ENCODE measurements at regions not wholly inside any gene's neighbourhood (a gene's known extent, or its start where the extent isn't known, plus 50 kb on each side); places are given as distances from the start of the nearest gene placed in this dataset.

DNA sequence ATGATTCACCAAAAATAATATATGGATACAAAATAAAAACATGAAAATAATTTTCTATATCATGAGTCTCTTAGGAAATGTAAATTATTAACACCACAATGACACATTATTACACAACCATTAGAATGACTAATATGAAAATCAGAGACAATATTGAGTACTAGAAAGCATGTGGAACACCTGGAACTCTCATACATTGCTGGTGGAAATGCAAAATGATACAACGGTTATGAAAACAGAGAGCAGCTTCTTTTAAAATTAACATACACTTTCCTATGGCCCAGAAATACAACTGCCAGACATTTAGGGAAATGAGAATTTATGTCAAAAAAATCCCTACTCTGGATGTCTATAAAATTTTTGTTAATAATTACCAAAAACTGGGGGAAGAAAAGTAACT, 853.3 kb upstream of the MAN1A1 start:
- no peak for TF ChIP-seq CTCF (conservative IDR thresholded peaks at IDR 0.05; ENCODE audit: low read depth in 2 of 2)
- TF ChIP-seq, protein P1, sequence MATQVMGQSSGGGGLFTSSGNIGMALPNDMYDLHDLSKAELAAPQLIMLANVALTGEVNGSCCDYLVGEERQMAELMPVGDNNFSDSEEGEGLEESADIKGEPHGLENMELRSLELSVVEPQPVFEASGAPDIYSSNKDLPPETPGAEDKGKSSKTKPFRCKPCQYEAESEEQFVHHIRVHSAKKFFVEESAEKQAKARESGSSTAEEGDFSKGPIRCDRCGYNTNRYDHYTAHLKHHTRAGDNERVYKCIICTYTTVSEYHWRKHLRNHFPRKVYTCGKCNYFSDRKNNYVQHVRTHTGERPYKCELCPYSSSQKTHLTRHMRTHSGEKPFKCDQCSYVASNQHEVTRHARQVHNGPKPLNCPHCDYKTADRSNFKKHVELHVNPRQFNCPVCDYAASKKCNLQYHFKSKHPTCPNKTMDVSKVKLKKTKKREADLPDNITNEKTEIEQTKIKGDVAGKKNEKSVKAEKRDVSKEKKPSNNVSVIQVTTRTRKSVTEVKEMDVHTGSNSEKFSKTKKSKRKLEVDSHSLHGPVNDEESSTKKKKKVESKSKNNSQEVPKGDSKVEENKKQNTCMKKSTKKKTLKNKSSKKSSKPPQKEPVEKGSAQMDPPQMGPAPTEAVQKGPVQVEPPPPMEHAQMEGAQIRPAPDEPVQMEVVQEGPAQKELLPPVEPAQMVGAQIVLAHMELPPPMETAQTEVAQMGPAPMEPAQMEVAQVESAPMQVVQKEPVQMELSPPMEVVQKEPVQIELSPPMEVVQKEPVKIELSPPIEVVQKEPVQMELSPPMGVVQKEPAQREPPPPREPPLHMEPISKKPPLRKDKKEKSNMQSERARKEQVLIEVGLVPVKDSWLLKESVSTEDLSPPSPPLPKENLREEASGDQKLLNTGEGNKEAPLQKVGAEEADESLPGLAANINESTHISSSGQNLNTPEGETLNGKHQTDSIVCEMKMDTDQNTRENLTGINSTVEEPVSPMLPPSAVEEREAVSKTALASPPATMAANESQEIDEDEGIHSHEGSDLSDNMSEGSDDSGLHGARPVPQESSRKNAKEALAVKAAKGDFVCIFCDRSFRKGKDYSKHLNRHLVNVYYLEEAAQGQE (IDR thresholded peaks at IDR 0.05; ENCODE audit: unreplicated experiment) = no peak
- no peak for TF ChIP-seq CREB1 (CRISPR knock-in tag; IDR thresholded peaks at IDR 0.05; ENCODE audit: low read depth)
- TF ChIP-seq POLR2AphosphoS5 (IDR thresholded peaks at IDR 0.05; ENCODE audit: low read depth) = no peak
- TF ChIP-seq ZNF114 (CRISPR knock-in tag; IDR thresholded peaks at IDR 0.05) = no peak
- TF ChIP-seq EZH2 (IDR thresholded peaks at IDR 0.05; ENCODE audit: low read depth, unreplicated experiment) = no peak
